Smooth muscle cell of the brain vasculature (primary cell): ENCODE measurements at regions not wholly inside any gene's neighbourhood (a gene's known extent, or its start where the extent isn't known, plus 50 kb on each side); places are given as distances from the start of the nearest gene placed in this dataset.

ENCODE experiments used
- DNase-seq: peaks from one replicate; pipeline ENCODE4 v3.0.0-alpha.2; 2012; ENCODE audit warnings: low read depth, low spot score

- no peak for DNase-seq
Observed at GRCh38 chr6:155614606-155615005, 159.0 kb upstream of the NOX3 start.

DNA sequence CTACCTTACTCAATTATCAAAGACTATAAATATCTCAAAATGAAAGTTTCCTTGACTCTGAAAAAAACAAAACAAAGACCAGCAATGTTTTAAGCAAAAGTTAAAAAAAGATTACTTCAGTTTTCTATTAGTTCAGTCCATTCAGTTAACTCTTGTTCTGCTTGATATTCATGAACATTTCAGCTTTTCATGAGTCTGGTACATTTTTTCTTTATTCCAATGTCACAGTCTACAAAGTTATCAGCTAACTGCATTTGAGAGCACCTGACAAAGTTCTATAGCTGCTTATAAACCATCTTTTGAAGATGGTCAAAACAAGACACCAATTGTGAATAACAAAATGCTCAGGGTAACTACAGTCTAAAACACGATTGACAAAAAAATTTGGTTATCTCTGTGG is 156.1 kb upstream of the NOX3 start:
- no peak for DNase-seq

GRCh38 chr6:155604991-155605390 is 149.4 kb upstream of the NOX3 start:
- no peak for DNase-seq

GRCh38 chr6:155599561-155599960 is 143.9 kb upstream of the NOX3 start:
- no peak for DNase-seq

DNA sequence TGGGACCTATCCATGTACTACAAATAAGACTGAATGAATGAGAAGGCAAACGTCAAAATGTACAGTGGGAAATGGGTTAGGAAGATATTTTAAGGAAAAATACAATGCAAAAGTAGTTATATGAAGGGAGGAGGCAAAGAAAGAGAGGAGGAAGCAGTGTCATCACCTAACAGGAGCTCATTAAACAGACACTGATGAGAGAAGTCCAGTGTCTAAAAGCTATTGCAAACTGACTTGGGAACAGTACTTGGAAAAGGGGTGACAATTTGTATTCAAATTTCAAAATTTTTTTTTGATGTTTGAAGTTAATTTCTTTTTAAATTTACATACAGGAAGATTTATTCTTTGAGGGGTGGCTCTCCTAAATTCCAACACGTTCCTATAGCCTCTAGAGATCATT is 143.5 kb upstream of the NOX3 start:
- no peak for DNase-seq

GRCh38 chr6:155595284-155595683 is 139.6 kb upstream of the NOX3 start:
- no peak for DNase-seq

- DNase-seq = no peak
Observed at GRCh38 chr6:155591741-155592140, 136.1 kb upstream of the NOX3 start.

- DNase-seq = no peak
Observed at GRCh38 chr6:155589190-155589589, 133.6 kb upstream of the NOX3 start.

- no peak for DNase-seq
Observed at GRCh38 chr6:155587817-155588216, 132.2 kb upstream of the NOX3 start.

GRCh38 chr6:155586090-155586489 is 130.5 kb upstream of the NOX3 start:
- DNase-seq = no peak

- no peak for DNase-seq
Observed at GRCh38 chr6:155584006-155584405, 128.4 kb upstream of the NOX3 start.

GRCh38 chr6:155582016-155582991 is 126.7 kb upstream of the NOX3 start:
- no peak for DNase-seq

DNA sequence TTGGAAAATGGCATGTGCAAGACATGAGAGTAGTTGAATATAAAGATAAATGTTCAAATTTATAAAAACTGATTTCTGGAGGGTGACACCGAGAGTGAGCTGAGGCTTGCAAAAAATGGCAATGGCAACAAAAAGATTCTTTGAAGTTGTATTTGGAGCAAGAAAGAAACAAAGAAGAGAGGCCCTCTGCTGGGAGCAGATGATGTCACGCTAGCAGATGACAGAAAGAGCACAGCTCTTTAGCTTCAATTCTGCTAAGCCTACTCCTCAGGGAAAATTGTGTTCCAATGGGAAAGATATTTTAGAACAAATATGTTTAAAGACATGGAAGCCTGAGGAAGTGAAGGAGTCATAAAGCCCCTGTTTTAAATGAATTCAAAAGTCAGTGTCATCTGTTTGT is 125.3 kb upstream of the NOX3 start:
- no peak for DNase-seq

- DNase-seq = no peak
Observed at GRCh38 chr6:155578251-155578650, 122.6 kb upstream of the NOX3 start.

DNA sequence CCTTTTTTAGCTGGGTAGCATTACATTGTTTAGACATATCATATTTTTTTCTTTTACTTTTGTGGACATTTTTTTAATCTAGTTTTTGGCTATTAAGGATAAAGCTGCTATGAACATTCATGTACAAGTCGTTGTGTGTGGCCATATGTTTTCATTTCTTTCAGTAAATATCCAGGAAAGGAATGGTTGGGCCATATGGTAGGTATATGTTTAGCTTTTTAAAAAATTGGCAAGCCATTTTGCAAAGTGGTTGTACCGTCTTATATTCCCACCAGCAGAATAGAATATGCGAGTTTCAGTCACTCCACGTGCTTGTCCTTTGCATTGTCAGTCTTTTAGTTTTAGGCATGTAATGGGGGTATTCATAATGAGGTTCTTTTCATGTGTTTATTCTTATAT is 106.3 kb upstream of the NOX3 start:
- DNase-seq = no peak

DNA sequence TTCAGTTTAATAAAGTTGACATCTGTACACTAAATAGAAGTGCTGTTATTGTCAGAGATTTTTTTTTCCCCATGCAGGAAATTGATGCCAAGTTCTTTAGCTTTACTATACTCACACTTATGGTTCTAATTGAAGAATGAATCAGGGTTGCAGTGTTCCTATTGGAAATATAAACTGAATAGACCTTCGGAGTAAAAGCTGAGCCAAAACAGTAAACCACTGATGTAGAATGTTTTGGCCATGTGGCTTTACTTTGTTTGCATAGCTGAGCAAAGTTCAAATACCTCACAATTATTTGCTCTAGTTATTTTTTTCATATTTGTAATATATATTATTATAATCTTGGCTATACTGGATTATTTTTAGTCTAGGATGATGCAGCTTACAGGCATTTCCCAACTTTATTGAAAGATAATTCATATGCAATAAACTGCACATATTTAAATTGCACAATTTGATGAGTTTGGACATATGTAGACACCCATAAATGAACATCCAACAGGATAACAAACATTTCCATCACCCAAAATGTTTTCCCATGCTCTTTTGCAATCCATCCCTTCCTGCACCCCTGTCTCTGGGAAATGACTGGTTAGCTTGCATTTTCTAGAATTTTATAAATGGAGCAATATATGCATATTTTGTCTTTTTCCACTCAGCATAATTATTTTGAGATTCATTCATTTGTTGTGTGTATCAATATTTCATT is 105.8 kb upstream of the NOX3 start:
- DNase-seq = no peak

GRCh38 chr6:155549928-155550327 is 94.3 kb upstream of the NOX3 start:
- no peak for DNase-seq

DNA sequence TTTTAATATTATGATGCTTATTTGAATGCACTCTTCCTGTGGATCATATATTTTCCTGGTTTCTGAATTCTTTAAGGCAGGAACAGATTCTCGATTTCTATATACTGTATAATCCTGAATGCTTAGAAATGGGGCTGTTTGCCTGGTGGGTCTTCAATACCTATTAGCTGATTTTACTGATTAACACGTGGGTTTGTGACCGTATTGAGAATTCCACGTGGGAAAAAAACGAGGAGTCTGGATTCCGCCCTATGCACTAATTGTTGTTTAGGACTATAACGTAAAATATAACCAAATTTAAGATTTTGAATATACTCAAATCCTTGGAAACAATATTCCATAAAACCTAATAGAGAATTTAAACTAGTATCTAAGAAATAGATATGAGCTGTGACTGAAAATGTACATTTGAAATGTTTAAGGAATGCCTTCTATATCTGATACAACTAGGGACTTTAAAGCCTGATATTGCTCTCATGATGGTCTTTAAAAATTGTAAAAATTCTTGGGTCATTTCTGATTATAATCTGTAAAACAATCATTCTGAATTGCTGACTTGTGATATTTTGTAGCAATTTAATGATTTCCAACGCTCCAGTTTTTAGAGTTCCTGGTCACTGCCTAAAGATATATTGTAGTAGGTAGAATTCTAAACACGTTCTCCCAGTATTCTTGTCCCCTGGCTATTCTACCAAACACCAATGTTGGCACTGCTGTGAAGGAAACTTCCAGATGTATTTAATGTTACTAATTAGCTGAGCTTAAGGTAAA is 93.6 kb upstream of the NOX3 start:
- no peak for DNase-seq

- DNase-seq = no peak
Observed at GRCh38 chr6:155548576-155548975, 92.9 kb upstream of the NOX3 start.

- no peak for DNase-seq
Observed at GRCh38 chr6:155544677-155545076, 89.0 kb upstream of the NOX3 start.

GRCh38 chr6:155543166-155543847 is 87.7 kb upstream of the NOX3 start:
- DNase-seq = no peak

- no peak for DNase-seq
Observed at GRCh38 chr6:155542036-155542435, 86.4 kb upstream of the NOX3 start.
